Smooth muscle cell (in vitro differentiated cells): ENCODE measurements at regions not wholly inside any gene's neighbourhood (a gene's known extent, or its start where the extent isn't known, plus 50 kb on each side); places are given as distances from the start of the nearest gene placed in this dataset.

Experiments
- DNase-seq: peaks from one replicate; lab custom pipeline; 2025; ENCODE audit not compliant: unreplicated experiment; lab: John Stamatoyannopoulos, UW
- H2AFZ ChIP-seq: fragments of 200-600 bp; sonication (generic); 2 replicates; pipeline ENCODE4 v1.6.0; 2016; ENCODE audit warnings: antibody characterized with exemption, low read depth, mild to moderate bottlenecking
- H3F3A ChIP-seq: fragments of 200-600 bp; sonication (generic); 2 replicates; pipeline ENCODE4 v1.6.0; 2017; ENCODE audit warnings: antibody characterized with exemption, low read depth
- H3K27ac ChIP-seq: fragments of 200-600 bp; sonication (generic); 2 replicates; pipeline ENCODE4 v1.5.1; 2016; ENCODE audit warnings: low read depth, mild to moderate bottlenecking
- H3K27me3 ChIP-seq: fragments of 200-600 bp; sonication (generic); 2 replicates; pipeline ENCODE4 v1.6.1; 2016; ENCODE audit warnings: low read depth, mild to moderate bottlenecking
- H3K36me3 ChIP-seq: fragments of 200-600 bp; sonication (generic); 2 replicates; pipeline ENCODE4 v1.5.1; 2016; ENCODE audit warnings: low read depth
- H3K4me1 ChIP-seq: fragments of 200-600 bp; sonication (generic); 2 replicates; pipeline ENCODE4 v1.5.1; 2016; ENCODE audit warnings: low read depth
- H3K4me2 ChIP-seq: fragments of 200-600 bp; sonication (generic); 2 replicates; pipeline ENCODE4 v1.6.0; 2016; ENCODE audit warnings: mild to moderate bottlenecking
- H3K4me3 ChIP-seq: fragments of 200-600 bp; sonication (generic); 2 replicates; pipeline ENCODE4 v1.5.1; 2016; ENCODE audit warnings: mild to moderate bottlenecking
- H3K79me2 ChIP-seq: fragments of 200-600 bp; sonication (generic); 2 replicates; pipeline ENCODE4 v1.6.0; 2016; ENCODE audit warnings: low read depth, mild to moderate bottlenecking
- H3K9ac ChIP-seq: fragments of 200-600 bp; sonication (generic); 2 replicates; pipeline ENCODE4 v1.6.0; 2016; ENCODE audit warnings: low read depth
- H3K9me3 ChIP-seq: fragments of 200-600 bp; sonication (generic); replicated peaks from 2 replicates; pipeline ENCODE4 v1.5.1; 2016; ENCODE audit warnings: low read depth
- H4K20me1 ChIP-seq: fragments of 200-600 bp; sonication (generic); 2 replicates; pipeline ENCODE4 v1.6.0; 2016; ENCODE audit warnings: low read depth
- WGBS: methylation state at CpG from one replicate; pipeline ENCODE4 v1.1.7; 2016; ENCODE audit warnings: low lambda C conversion rate; 5-methylcytosine and 5-hydroxymethylcytosine counted together
- TF ChIP-seq, protein P1 (sequence below): fragments of 200-600 bp; sonication (generic); IDR thresholded peaks from 2 replicates; pipeline ENCODE4 v1.5.1; 2017; ENCODE audit warnings: borderline replicate concordance, mild to moderate bottlenecking, antibody characterized with exemption; ENCODE audit not compliant: insufficient read depth, poor library complexity, severe bottlenecking

DNA sequence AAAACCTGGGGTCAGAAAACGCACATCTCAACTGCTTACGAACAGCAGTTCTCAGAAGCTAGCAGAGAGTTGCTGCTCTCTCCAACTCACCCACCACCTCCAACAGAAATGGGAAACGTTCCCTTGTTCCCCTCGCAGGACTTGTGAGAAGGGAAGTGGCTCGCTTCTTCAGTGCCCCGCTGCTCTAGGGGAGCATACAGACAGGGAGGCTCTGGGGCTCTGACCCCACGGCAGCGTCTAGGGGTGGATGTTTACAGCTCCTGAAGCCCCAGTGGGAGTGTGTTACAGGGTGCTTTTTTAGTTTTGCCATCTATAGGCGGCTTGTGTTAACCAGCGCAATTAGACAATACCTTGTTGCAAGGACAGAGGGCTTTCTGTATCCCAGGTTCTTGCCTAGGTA, 267.7 kb upstream of the ACTBL2 start:
- Histone ChIP-seq H4K20me1 (no peaks in the 10 kb centered on the region), H3K9ac (no peak overlapping the region), H3K27ac (no peak overlapping the region), H3K27me3 (no peaks in the 10 kb centered on the region), H3K79me2 (no peaks in the 10 kb centered on the region), H3K4me2 (no peak overlapping the region), H3K36me3 (no peaks in the 10 kb centered on the region), H3F3A (peaks cover 13% of the 10 kb centered on the region), H3K4me1 (no peaks in the 10 kb centered on the region), H3K9me3 (no peaks in the 10 kb centered on the region), H3K4me3 (no peak overlapping the region), H2AFZ (no peak overlapping the region)
- DNase-seq: no peak
- TF ChIP-seq, protein P1, sequence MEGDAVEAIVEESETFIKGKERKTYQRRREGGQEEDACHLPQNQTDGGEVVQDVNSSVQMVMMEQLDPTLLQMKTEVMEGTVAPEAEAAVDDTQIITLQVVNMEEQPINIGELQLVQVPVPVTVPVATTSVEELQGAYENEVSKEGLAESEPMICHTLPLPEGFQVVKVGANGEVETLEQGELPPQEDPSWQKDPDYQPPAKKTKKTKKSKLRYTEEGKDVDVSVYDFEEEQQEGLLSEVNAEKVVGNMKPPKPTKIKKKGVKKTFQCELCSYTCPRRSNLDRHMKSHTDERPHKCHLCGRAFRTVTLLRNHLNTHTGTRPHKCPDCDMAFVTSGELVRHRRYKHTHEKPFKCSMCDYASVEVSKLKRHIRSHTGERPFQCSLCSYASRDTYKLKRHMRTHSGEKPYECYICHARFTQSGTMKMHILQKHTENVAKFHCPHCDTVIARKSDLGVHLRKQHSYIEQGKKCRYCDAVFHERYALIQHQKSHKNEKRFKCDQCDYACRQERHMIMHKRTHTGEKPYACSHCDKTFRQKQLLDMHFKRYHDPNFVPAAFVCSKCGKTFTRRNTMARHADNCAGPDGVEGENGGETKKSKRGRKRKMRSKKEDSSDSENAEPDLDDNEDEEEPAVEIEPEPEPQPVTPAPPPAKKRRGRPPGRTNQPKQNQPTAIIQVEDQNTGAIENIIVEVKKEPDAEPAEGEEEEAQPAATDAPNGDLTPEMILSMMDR: no peak
- WGBS: 92% methylated on average over 10 of the region's 10 CpGs

DNA sequence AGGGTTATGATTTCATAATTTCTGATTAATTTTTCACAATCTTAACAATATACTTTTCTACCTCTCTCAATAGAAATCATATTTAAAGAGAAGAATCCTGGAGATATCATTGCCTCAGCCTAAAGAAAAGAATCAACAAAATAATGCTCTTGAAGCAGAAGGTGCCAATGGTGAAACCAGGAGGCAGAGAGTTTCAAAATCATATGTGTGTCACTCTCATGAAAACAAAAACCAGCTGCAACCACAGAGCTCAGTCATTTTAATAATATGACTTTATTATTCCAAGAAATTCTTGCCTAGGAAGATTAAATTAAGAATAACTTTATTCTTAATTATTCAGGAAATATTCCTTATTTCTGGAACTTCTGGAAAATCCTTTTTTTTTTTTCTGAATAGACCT, 266.8 kb upstream of the ACTBL2 start:
- Histone ChIP-seq H3K9me3 (no peaks in the 10 kb centered on the region), H3K36me3 (no peaks in the 10 kb centered on the region), H3F3A (peaks cover 13% of the 10 kb centered on the region), H3K4me1 (no peaks in the 10 kb centered on the region), H3K79me2 (no peaks in the 10 kb centered on the region), H3K27ac (no peak overlapping the region), H3K4me3 (no peak overlapping the region), H4K20me1 (no peaks in the 10 kb centered on the region), H3K27me3 (no peaks in the 10 kb centered on the region), H2AFZ (no peak overlapping the region), H3K4me2 (no peak overlapping the region), H3K9ac (no peak overlapping the region)
- TF ChIP-seq, protein P1: no peak
- no peak for DNase-seq

DNA sequence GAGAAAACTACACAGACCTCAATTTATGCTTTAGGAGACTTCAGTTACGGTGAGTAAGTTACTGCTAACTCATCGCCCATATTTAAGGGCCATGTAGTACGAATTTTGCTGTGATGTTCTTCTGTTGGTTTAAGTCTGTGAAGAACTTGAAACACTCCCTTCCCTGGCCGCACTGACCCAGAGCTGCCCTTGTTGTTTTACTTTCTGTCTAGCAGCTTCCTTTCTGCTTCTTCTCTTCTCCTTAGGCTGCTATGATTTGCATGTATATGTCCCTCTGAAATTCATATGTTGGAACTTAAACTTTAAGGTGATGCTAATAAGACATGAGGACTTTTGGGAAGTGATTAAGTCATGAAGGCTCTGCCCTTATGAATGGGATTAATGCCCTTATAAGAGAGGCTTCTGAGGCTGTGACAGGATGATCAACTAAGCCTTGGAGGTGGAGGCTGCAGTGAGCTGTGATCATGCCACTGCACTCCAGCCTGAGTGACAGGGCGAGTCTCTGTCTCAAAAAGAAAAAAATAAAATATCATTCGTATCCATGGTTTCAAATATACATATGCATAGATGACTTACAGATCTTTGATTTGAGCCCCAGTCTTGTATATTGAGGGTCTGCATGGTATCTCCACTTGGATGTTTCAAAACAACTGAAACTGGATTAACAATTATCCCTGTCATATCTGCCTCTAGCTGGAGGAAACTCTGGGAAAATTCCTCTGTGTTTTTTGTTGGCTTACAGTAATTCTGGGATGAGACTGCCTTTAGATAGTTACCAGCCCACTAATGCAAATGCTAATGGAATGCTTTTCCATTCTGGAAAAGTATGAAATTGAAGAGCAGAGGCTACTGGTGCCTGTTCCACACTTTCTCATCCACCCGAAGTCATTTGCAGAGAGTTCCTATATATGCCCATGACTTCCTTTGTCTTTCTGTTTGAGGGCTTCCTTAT, 263.4 kb upstream of the ACTBL2 start:
- no peak for DNase-seq
- Histone ChIP-seq H3K27me3 (no peaks in the 10 kb centered on the region), H3K9me3 (no peaks in the 10 kb centered on the region), H3K4me1 (peaks cover 3% of the 10 kb centered on the region), H3K4me2 (peak overlapping the region; percentile 69), H2AFZ (peak overlapping the region; percentile 45), H3K36me3 (no peaks in the 10 kb centered on the region), H3K27ac (peak overlapping the region; percentile 53), H3F3A (peaks cover 13% of the 10 kb centered on the region), H3K9ac (no peak overlapping the region), H3K4me3 (no peak overlapping the region), H3K79me2 (no peaks in the 10 kb centered on the region), H4K20me1 (no peaks in the 10 kb centered on the region)
- WGBS: 62% methylated on average over 7 of the region's 7 CpGs
- TF ChIP-seq, protein P1: no peak

DNA sequence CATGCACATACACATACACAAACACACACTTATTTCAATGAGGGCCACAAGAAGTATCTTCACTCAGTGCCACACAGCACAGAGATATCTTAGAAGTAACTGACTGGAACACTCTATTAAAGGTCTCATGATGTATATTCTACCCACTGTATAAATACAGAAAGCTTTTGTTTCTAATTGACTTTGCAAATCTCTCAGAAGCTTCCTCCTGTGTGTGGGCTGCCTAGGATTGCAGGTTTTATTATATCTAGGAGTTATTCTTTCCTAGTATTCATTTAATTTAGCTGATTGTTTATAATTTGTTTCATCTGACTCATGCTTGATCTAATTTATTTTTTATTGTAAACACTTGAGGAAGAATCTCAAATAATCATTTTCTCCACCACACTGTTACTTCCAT, 262.4 kb upstream of the ACTBL2 start:
- no peaks in the 10 kb centered on the region for H3K36me3 ChIP-seq
- H2AFZ ChIP-seq: no peak overlapping the region
- H3K79me2 ChIP-seq: no peaks in the 10 kb centered on the region
- no peaks in the 10 kb centered on the region for H4K20me1 ChIP-seq
- peaks cover 6% of the 10 kb centered on the region for H3K4me1 ChIP-seq
- peak overlapping the region; percentile 69 for H3K4me2 ChIP-seq
- H3K27ac ChIP-seq: peak overlapping the region; percentile 53
- no peaks in the 10 kb centered on the region for H3K9me3 ChIP-seq
- H3K9ac ChIP-seq: no peak overlapping the region
- H3K27me3 ChIP-seq: no peaks in the 10 kb centered on the region
- peaks cover 13% of the 10 kb centered on the region for H3F3A ChIP-seq
- no peak overlapping the region for H3K4me3 ChIP-seq
- TF ChIP-seq, protein P1: no peak
- DNase-seq: no peak
